ENCODE measurements at regions not wholly inside any gene's neighbourhood (a gene's known extent, or its start where the extent isn't known, plus 50 kb on each side); places are given as distances from the start of the nearest gene placed in this dataset.

DNA sequence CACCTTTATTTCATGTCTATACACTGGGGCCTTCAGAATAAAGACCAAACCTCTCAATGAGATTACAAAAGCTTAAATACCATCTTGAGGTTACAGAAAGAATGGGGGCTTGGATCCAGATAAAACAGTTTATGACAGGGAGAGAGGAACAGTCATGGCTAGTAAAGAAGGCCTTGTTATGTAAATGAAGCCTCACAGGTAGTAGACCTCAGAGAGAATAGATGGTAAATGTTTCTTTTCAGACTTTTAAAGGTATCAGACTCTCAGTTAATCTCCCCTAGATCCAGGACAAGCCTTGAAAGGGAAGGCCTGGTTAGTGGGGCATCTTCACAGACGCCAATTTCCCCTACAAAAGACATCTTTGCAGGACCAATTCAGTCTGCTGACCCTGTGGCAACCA, 1325.6 kb downstream of the HACE1 start:
- H3K4me3 ChIP-seq (ENCODE audit: low read length) = no peak overlapping the region
- no peaks in the 10 kb centered on the region for H3K4me1 ChIP-seq (ENCODE audit: low read length)
- H4K20me1 ChIP-seq (ENCODE audit: insufficient read depth, low read length) = no peaks in the 10 kb centered on the region
- no peak overlapping the region for H3K9ac ChIP-seq (ENCODE audit: low read length)
- no peaks in the 10 kb centered on the region for H3K27me3 ChIP-seq (ENCODE audit: low read depth, low read length)
- H3K27ac ChIP-seq (ENCODE audit: low read length) = no peak overlapping the region
- TF ChIP-seq, protein P1, sequence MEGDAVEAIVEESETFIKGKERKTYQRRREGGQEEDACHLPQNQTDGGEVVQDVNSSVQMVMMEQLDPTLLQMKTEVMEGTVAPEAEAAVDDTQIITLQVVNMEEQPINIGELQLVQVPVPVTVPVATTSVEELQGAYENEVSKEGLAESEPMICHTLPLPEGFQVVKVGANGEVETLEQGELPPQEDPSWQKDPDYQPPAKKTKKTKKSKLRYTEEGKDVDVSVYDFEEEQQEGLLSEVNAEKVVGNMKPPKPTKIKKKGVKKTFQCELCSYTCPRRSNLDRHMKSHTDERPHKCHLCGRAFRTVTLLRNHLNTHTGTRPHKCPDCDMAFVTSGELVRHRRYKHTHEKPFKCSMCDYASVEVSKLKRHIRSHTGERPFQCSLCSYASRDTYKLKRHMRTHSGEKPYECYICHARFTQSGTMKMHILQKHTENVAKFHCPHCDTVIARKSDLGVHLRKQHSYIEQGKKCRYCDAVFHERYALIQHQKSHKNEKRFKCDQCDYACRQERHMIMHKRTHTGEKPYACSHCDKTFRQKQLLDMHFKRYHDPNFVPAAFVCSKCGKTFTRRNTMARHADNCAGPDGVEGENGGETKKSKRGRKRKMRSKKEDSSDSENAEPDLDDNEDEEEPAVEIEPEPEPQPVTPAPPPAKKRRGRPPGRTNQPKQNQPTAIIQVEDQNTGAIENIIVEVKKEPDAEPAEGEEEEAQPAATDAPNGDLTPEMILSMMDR (IDR thresholded peaks at IDR 0.05; ENCODE audit: low read depth, low read length) = no peak
- no peak for TF ChIP-seq EZH2phosphoT487 (IDR thresholded peaks at IDR 0.05; ENCODE audit: low read depth)
- no peak overlapping the region for H2AFZ ChIP-seq (ENCODE audit: low read depth, low read length)
- no peaks in the 10 kb centered on the region for H3K79me2 ChIP-seq (ENCODE audit: low read length)
- H3K36me3 ChIP-seq (replicated peaks; ENCODE audit: low read depth, low read length) = no peaks in the 10 kb centered on the region
- no peak overlapping the region for H3K4me2 ChIP-seq (ENCODE audit: low read length)
- H3K9me3 ChIP-seq (ENCODE audit: insufficient read depth, low read length) = no peaks in the 10 kb centered on the region

DNA sequence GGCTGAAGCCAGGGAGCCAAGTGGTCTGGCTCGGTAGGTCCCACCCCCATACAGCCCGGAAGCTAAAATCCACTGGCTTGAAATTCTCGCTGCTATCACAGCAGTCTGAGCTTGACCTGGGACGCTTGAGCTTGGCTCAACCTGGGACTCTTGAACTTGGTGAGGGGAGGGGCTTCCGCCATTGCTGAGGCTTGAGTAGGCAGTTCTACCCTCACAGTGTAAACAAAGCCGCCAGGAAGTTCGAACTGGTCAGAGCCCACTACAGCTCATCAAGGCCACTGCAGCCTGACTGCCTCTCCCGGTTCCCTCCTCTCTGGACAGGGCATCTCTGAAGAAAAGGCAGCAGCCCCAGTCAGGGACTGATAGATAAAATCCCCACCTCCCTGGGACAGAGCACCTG, 1337.7 kb downstream of the HACE1 start:
- no peaks in the 10 kb centered on the region for H3K9me3 ChIP-seq (ENCODE audit: insufficient read depth, low read length)
- H3K4me3 ChIP-seq (ENCODE audit: low read length) = no peak overlapping the region
- H3K27ac ChIP-seq (ENCODE audit: low read length) = no peak overlapping the region
- H3K9ac ChIP-seq (ENCODE audit: low read length) = no peak overlapping the region
- no peaks in the 10 kb centered on the region for H3K27me3 ChIP-seq (ENCODE audit: low read depth, low read length)
- no peak overlapping the region for H3K4me2 ChIP-seq (ENCODE audit: low read length)
- H3K36me3 ChIP-seq (replicated peaks; ENCODE audit: low read depth, low read length) = no peaks in the 10 kb centered on the region
- no peaks in the 10 kb centered on the region for H3K79me2 ChIP-seq (ENCODE audit: low read length)
- H2AFZ ChIP-seq (ENCODE audit: low read depth, low read length) = no peak overlapping the region
- H3K4me1 ChIP-seq (ENCODE audit: low read length) = no peaks in the 10 kb centered on the region
- TF ChIP-seq, protein P1 (IDR thresholded peaks at IDR 0.05; ENCODE audit: low read depth, low read length) = no peak
- no peak for TF ChIP-seq EZH2phosphoT487 (IDR thresholded peaks at IDR 0.05; ENCODE audit: low read depth)
- H4K20me1 ChIP-seq (ENCODE audit: insufficient read depth, low read length) = no peaks in the 10 kb centered on the region

DNA sequence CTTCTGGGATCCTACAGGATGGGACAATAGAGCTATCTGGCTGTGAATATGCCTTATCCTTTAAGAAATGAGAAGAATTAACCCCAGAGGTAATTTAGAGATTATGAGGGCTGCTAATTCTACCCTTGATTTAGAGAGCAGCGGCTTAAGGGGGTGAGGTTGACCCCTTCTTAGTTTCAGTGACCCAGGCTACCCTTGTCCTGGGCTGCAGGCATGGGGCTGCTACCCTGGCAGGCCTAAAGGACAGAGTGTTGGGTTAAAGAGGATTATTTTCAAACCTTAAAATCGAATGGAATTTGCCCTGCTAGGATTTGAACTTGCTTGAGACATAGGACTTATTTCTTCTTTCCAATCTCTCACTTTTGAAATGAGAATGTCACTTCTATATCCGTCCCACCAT, 1343.4 kb downstream of the HACE1 start:
- H3K36me3 ChIP-seq (replicated peaks; ENCODE audit: low read depth, low read length) = no peaks in the 10 kb centered on the region
- H3K9me3 ChIP-seq (ENCODE audit: insufficient read depth, low read length) = no peaks in the 10 kb centered on the region
- H2AFZ ChIP-seq (ENCODE audit: low read depth, low read length) = no peak overlapping the region
- H3K27me3 ChIP-seq (ENCODE audit: low read depth, low read length) = no peaks in the 10 kb centered on the region
- H3K4me2 ChIP-seq (ENCODE audit: low read length) = no peak overlapping the region
- TF ChIP-seq, protein P1 (IDR thresholded peaks at IDR 0.05; ENCODE audit: low read depth, low read length) = no peak
- TF ChIP-seq EZH2phosphoT487 (IDR thresholded peaks at IDR 0.05; ENCODE audit: low read depth) = no peak
- no peaks in the 10 kb centered on the region for H3K79me2 ChIP-seq (ENCODE audit: low read length)
- no peak overlapping the region for H3K9ac ChIP-seq (ENCODE audit: low read length)
- no peaks in the 10 kb centered on the region for H3K4me1 ChIP-seq (ENCODE audit: low read length)
- H3K4me3 ChIP-seq (ENCODE audit: low read length) = no peak overlapping the region
- no peak overlapping the region for H3K27ac ChIP-seq (ENCODE audit: low read length)
- H4K20me1 ChIP-seq (ENCODE audit: insufficient read depth, low read length) = no peaks in the 10 kb centered on the region

DNA sequence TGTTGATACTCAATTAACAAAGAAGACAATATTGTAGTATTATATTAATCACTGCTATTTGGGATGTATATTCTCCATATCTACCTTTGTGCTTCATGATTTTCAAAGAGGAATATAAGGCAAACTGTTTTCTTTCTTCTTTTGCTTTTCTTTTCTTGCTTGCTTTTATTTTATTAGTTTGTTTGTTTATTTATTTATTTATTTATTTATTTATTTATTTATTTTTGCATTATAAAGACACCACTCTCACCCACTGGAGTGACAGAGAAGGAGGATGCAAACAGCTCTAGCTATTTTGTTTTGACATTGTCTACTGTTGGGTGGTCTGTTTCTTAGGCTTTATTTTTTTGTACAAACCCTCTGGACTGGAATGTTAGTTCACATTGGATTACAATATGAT, 1352.7 kb downstream of the HACE1 start:
- H3K36me3 ChIP-seq (replicated peaks; ENCODE audit: low read depth, low read length) = no peaks in the 10 kb centered on the region
- H3K4me1 ChIP-seq (ENCODE audit: low read length) = no peaks in the 10 kb centered on the region
- H3K79me2 ChIP-seq (ENCODE audit: low read length) = no peaks in the 10 kb centered on the region
- no peak overlapping the region for H3K9ac ChIP-seq (ENCODE audit: low read length)
- no peak overlapping the region for H2AFZ ChIP-seq (ENCODE audit: low read depth, low read length)
- no peak overlapping the region for H3K4me2 ChIP-seq (ENCODE audit: low read length)
- no peaks in the 10 kb centered on the region for H3K9me3 ChIP-seq (ENCODE audit: insufficient read depth, low read length)
- TF ChIP-seq, protein P1 (IDR thresholded peaks at IDR 0.05; ENCODE audit: low read depth, low read length) = no peak
- no peak for TF ChIP-seq EZH2phosphoT487 (IDR thresholded peaks at IDR 0.05; ENCODE audit: low read depth)
- no peaks in the 10 kb centered on the region for H4K20me1 ChIP-seq (ENCODE audit: insufficient read depth, low read length)
- H3K27ac ChIP-seq (ENCODE audit: low read length) = no peak overlapping the region
- no peaks in the 10 kb centered on the region for H3K27me3 ChIP-seq (ENCODE audit: low read depth, low read length)
- H3K4me3 ChIP-seq (ENCODE audit: low read length) = no peak overlapping the region
